SK-N-SH (cell line): ENCODE measurements at regions not wholly inside any gene's neighbourhood (a gene's known extent, or its start where the extent isn't known, plus 50 kb on each side); places are given as distances from the start of the nearest gene placed in this dataset.

Experiments used
- CTCF ChIA-PET: fragments of 300-600, 350-600 bp; formaldehyde crosslinking; extraction: SDS; loops from one replicate; lab custom pipeline; 2021; lab: Yijun Ruan, JAX
- POLR2A ChIA-PET: fragments of 350-600 bp; sonication (Branson Sonifier 250); formaldehyde crosslinking; extraction: SDS; loops from one replicate; lab custom pipeline; 2020; ENCODE audit warnings: antibody characterized with exemption, inconsistent platforms; lab: Yijun Ruan, JAX
- DNase-seq: peaks from one replicate; pipeline ENCODE4 v3.0.0; 2012
- H2AFZ ChIP-seq: fragments of 200-600 bp; sonication (generic); 2 replicates; pipeline ENCODE4 v1.8.1; 2016; ENCODE audit warnings: antibody characterized with exemption, mild to moderate bottlenecking, low read depth
- H3F3A ChIP-seq: fragments of 200-600 bp; sonication (generic); replicated peaks from 2 replicates; pipeline ENCODE3; 2016; ENCODE audit warnings: antibody characterized with exemption, mild to moderate bottlenecking; ENCODE audit not compliant: insufficient read depth
- H3K27ac ChIP-seq, 2 experiments: fragments of 200-500 bp in 1 of 2; fragments of 200-600 bp in 1 of 2; sonication (Bioruptor generic) in 1 of 2; sonication (generic), shearing (Covaris generic) in 1 of 2; 2 replicates each; pipeline versions ENCODE4 v1.5.1 to v1.6.1; 2014 to 2016; ENCODE audit warnings: low read depth in 2 of 2, inconsistent platforms in 1 of 2, low read length in 1 of 2, mild to moderate bottlenecking in 1 of 2, mixed read lengths in 1 of 2
- H3K27me3 ChIP-seq: fragments of 200-600 bp; sonication (generic), shearing (Covaris generic); 2 replicates; pipeline ENCODE4 v1.6.1; 2016; ENCODE audit warnings: mixed run types; ENCODE audit not compliant: insufficient read depth
- H3K36me3 ChIP-seq, 2 experiments: fragments of 200-500 bp in 1 of 2; fragments of 200-600 bp in 1 of 2; sonication (Bioruptor generic) in 1 of 2; sonication (generic) in 1 of 2; replicated peaks in 1 of 2; 2 replicates each; pipeline versions ENCODE3 to v1.5.1; 2014 to 2016; ENCODE audit warnings: low read length in 1 of 2, mild to moderate bottlenecking in 1 of 2; ENCODE audit not compliant: insufficient read depth in 2 of 2, control insufficient read depth in 1 of 2
- H3K4me1 ChIP-seq, 2 experiments: fragments of 200-500 bp in 1 of 2; fragments of 200-600 bp in 1 of 2; sonication (Bioruptor generic) in 1 of 2; sonication (generic), shearing (Covaris generic) in 1 of 2; 2 replicates each; pipeline versions ENCODE4 v1.5.1 to v1.6.1; 2014 to 2016; ENCODE audit warnings: low read depth in 1 of 2, low read length in 1 of 2, mixed run types in 1 of 2; ENCODE audit not compliant: insufficient read depth in 2 of 2, control insufficient read depth in 1 of 2
- H3K4me2 ChIP-seq: fragments of 200-600 bp; sonication (generic), shearing (Covaris generic); 2 replicates; pipeline ENCODE4 v1.6.1; 2017; ENCODE audit warnings: mixed run types
- H3K4me3 ChIP-seq, 2 experiments: fragments of 200-500 bp in 1 of 2; fragments of 200-600 bp in 1 of 2; sonication (Bioruptor generic) in 1 of 2; sonication (generic), shearing (Covaris generic) in 1 of 2; 2 replicates each; pipeline versions ENCODE4 v1.5.1 to v1.8.1; 2014 to 2016; ENCODE audit warnings: low read depth in 2 of 2, inconsistent platforms in 1 of 2, low read length in 1 of 2, mild to moderate bottlenecking in 1 of 2, mixed read lengths in 1 of 2, moderate library complexity in 1 of 2
- H3K79me2 ChIP-seq: fragments of 200-600 bp; sonication (generic); 2 replicates; pipeline ENCODE4 v1.8.1; 2017; ENCODE audit warnings: mild to moderate bottlenecking; ENCODE audit not compliant: insufficient read depth
- H3K9ac ChIP-seq: fragments of 200-600 bp; sonication (generic); 2 replicates; pipeline ENCODE4 v1.6.1; 2017; ENCODE audit warnings: mixed run types
- H3K9me2 ChIP-seq: fragments of 200-600 bp; sonication (generic); 2 replicates; pipeline ENCODE4 v1.6.1; 2017; ENCODE audit warnings: mixed run types
- H3K9me3 ChIP-seq: fragments of 200-600 bp; sonication (generic); 2 replicates; pipeline ENCODE4 v1.6.1; 2017; ENCODE audit warnings: mixed run types, mild to moderate bottlenecking, moderate library complexity
- H4K20me1 ChIP-seq: fragments of 200-600 bp; sonication (generic); 2 replicates; pipeline ENCODE4 v1.6.1; 2017; ENCODE audit warnings: mild to moderate bottlenecking, mixed run types; ENCODE audit not compliant: insufficient read depth
- CHD2 ChIP-seq: fragments of 150-350 bp; IDR thresholded peaks from 2 replicates; pipeline ENCODE4 v1.6.1; 2018; ENCODE audit warnings: low read length; ENCODE audit not compliant: partially characterized antibody
- GABPA ChIP-seq: IDR thresholded peaks from 2 replicates; pipeline ENCODE4 v1.4.0; 2012; ENCODE audit warnings: low read depth, mild to moderate bottlenecking
- IRF3 ChIP-seq: fragments of 150-350 bp; IDR thresholded peaks from 2 replicates; pipeline ENCODE4 v1.6.1; 2016; ENCODE audit warnings: mild to moderate bottlenecking, low read depth, low read length
- JUND ChIP-seq: IDR thresholded peaks from 2 replicates; pipeline ENCODE4 v1.4.0; 2012
- MAX ChIP-seq: IDR thresholded peaks from 2 replicates; pipeline ENCODE4 v1.4.0; 2012; ENCODE audit warnings: low read depth
- POLR2AphosphoS5 ChIP-seq: IDR thresholded peaks from 2 replicates; pipeline ENCODE4 v1.6.1; 2012; ENCODE audit warnings: low read depth, low read length
- YY1 ChIP-seq: IDR thresholded peaks from 2 replicates; pipeline ENCODE4 v1.4.0; 2012; ENCODE audit warnings: low read depth, mild to moderate bottlenecking
- ZBTB33 ChIP-seq: IDR thresholded peaks from 2 replicates; pipeline ENCODE4 v1.4.0; 2012; ENCODE audit warnings: low read depth, borderline replicate concordance
- WGBS: methylation state at CpG from one replicate; pipeline ENCODE4 v1.1.6; 2017; ENCODE audit warnings: low lambda C conversion rate; 5-methylcytosine and 5-hydroxymethylcytosine counted together

- H3K9me2 ChIP-seq, result no peaks in the 10 kb centered on the region
- no peak for DNase-seq
- no peak overlapping the region for H3K9ac ChIP-seq
- no peaks in the 10 kb centered on the region for H3K27me3 ChIP-seq
- H3F3A ChIP-seq, result no peaks in the 10 kb centered on the region
- H3K27ac ChIP-seq, result peak overlapping the region in 1 of 2 experiments; percentile 44; a peak in 1 of 4 replicates
- no peak overlapping the region for H2AFZ ChIP-seq
- ChIA-PET POLR2A (interaction anchor here (1.7 kb wide), 1 partner anchor 15 kb away, joined by 12 read pairs; no protein-coding TSS in a partner anchor), CTCF (interaction anchor here (1.2 to 2.6 kb wide), 6 partner anchors 11 to 782 kb away, joined by 3 to 12 read pairs (median 8); partner anchors contain the start of gene MYCN)
- H3K36me3 ChIP-seq, result no peaks in the 10 kb centered on the region
- no peaks in the 10 kb centered on the region for H3K79me2 ChIP-seq
- 0 out of 2 replicates have a peak, but pooled peaks cover 6% of the 10 kb centered on the region for H3K9me3 ChIP-seq
- H3K4me3 ChIP-seq, result no peak overlapping the region
- 46% methylated on average over 4 of the region's 4 CpGs for WGBS
- H4K20me1 ChIP-seq, result no peaks in the 10 kb centered on the region
- TF ChIP-seq YY1 (no peak), MAX (no peak)
- H3K4me1 ChIP-seq, result peaks cover 0 to 17% of the 10 kb centered on the region in 2 experiments; a peak in 1 of 4 replicates
- no peak overlapping the region for H3K4me2 ChIP-seq
Observed at GRCh38 chr2:15827001-15827400, 113.3 kb upstream of the MYCN start.

GRCh38 chr2:15828576-15828975 lies 111.8 kb upstream of the MYCN start:
- TF ChIP-seq JUND (no peak), CHD2 (no peak)
- TF ChIP-seq, all 33 proteins: peak for 0
- CTCF ChIA-PET, result interaction anchor here (1.9 kb wide), 1 partner anchor 12 kb away, joined by 5 read pairs; no protein-coding TSS in a partner anchor
- H3K36me3 ChIP-seq, result no peaks in the 10 kb centered on the region
- H3K9me2 ChIP-seq, result no peaks in the 10 kb centered on the region
- H3K9ac ChIP-seq, result no peak overlapping the region
- H3K79me2 ChIP-seq, result no peaks in the 10 kb centered on the region
- no peaks in the 10 kb centered on the region for H4K20me1 ChIP-seq
- no peak overlapping the region for H3K4me2 ChIP-seq
- 0 out of 2 replicates have a peak, but pooled peaks cover 6% of the 10 kb centered on the region for H3K9me3 ChIP-seq
- no peaks in the 10 kb centered on the region for H3K27me3 ChIP-seq
- POLR2A ChIA-PET, result no interaction called here
- no peak overlapping the region for H3K4me3 ChIP-seq
- DNase-seq, result no peak
- peaks cover 0 to 17% of the 10 kb centered on the region in 2 experiments; a peak in 1 of 4 replicates for H3K4me1 ChIP-seq
- H3K27ac ChIP-seq, result no peak overlapping the region
- no peaks in the 10 kb centered on the region for H3F3A ChIP-seq
- WGBS, result 50% methylated on average over 5 of the region's 5 CpGs
- no peak overlapping the region for H2AFZ ChIP-seq

GRCh38 chr2:15829091-15829801 lies 111.1 kb upstream of the MYCN start:
- H2AFZ ChIP-seq, result no peak overlapping the region
- 0 out of 2 replicates have a peak, but pooled peaks cover 6% of the 10 kb centered on the region for H3K9me3 ChIP-seq
- no peaks in the 10 kb centered on the region for H3F3A ChIP-seq
- ChIA-PET POLR2A (no interaction called here), CTCF (interaction anchor here (1.9 kb wide), 1 partner anchor 12 kb away, joined by 5 read pairs; no protein-coding TSS in a partner anchor)
- H3K79me2 ChIP-seq, result no peaks in the 10 kb centered on the region
- H4K20me1 ChIP-seq, result no peaks in the 10 kb centered on the region
- WGBS, result 38% methylated on average over 7 of the region's 7 CpGs
- H3K27ac ChIP-seq, result no peak overlapping the region
- no peak overlapping the region for H3K4me2 ChIP-seq
- H3K27me3 ChIP-seq, result no peaks in the 10 kb centered on the region
- H3K4me1 ChIP-seq, result peaks cover 0 to 17% of the 10 kb centered on the region in 2 experiments; a peak in 1 of 4 replicates
- TF ChIP-seq CHD2 (no peak), POLR2AphosphoS5 (no peak), ZBTB33 (no peak), IRF3 (no peak), GABPA (no peak)
- no peaks in the 10 kb centered on the region for H3K36me3 ChIP-seq
- no peak for DNase-seq
- H3K4me3 ChIP-seq, result no peak overlapping the region
- H3K9me2 ChIP-seq, result no peaks in the 10 kb centered on the region
- H3K9ac ChIP-seq, result no peak overlapping the region
